Left ventricle myocardium inferior (tissue), 1 donor: ENCODE measurements at regions not wholly inside any gene's neighbourhood (a gene's known extent, or its start where the extent isn't known, plus 50 kb on each side); places are given as distances from the start of the nearest gene placed in this dataset.

Experiments
- DNase-seq: peaks from one replicate; pipeline ENCODE4 v3.0.0-alpha.2; 2020
- H3K27ac ChIP-seq: fragments of 200-600 bp; replicated peaks from 2 replicates; pipeline ENCODE4 v1.8.0; 2021
- H3K27me3 ChIP-seq: fragments of 200-600 bp; 2 replicates; pipeline ENCODE4 v1.8.0; 2021; ENCODE audit warnings: low read depth
- H3K36me3 ChIP-seq: fragments of 200-600 bp; 2 replicates; pipeline ENCODE4 v1.8.0; 2021
- H3K4me1 ChIP-seq: fragments of 200-600 bp; 2 replicates; pipeline ENCODE4 v1.8.0; 2021
- H3K4me3 ChIP-seq: fragments of 200-600 bp; 2 replicates; pipeline ENCODE4 v1.8.0; 2021; ENCODE audit warnings: mild to moderate bottlenecking, moderate library complexity
- H3K9me3 ChIP-seq: fragments of 200-600 bp; replicated peaks from 2 replicates; pipeline ENCODE4 v1.8.0; 2021
- intact Hi-C: fragments of 100-400 bp; cut with micrococcal nuclease; formaldehyde crosslinking; loops from one replicate; pipeline ENCODE4 v1.11.0; 2022
- TF ChIP-seq, protein P1 (sequence below): fragments of 200-600 bp; IDR thresholded peaks from 2 replicates; pipeline ENCODE4 v1.8.0; 2021; ENCODE audit warnings: antibody characterized with exemption, mild to moderate bottlenecking, borderline replicate concordance
- donor health status: DM: no; HTN: yes; CAD: no; lungs with severe emphysema.

- Histone ChIP-seq H3K27me3 (no peaks in the 10 kb centered on the region), H3K4me3 (no peak overlapping the region), H3K27ac (no peak overlapping the region), H3K36me3 (no peaks in the 10 kb centered on the region), H3K9me3 (no peaks in the 10 kb centered on the region), H3K4me1 (no peaks in the 10 kb centered on the region)
- TF ChIP-seq, protein P1, sequence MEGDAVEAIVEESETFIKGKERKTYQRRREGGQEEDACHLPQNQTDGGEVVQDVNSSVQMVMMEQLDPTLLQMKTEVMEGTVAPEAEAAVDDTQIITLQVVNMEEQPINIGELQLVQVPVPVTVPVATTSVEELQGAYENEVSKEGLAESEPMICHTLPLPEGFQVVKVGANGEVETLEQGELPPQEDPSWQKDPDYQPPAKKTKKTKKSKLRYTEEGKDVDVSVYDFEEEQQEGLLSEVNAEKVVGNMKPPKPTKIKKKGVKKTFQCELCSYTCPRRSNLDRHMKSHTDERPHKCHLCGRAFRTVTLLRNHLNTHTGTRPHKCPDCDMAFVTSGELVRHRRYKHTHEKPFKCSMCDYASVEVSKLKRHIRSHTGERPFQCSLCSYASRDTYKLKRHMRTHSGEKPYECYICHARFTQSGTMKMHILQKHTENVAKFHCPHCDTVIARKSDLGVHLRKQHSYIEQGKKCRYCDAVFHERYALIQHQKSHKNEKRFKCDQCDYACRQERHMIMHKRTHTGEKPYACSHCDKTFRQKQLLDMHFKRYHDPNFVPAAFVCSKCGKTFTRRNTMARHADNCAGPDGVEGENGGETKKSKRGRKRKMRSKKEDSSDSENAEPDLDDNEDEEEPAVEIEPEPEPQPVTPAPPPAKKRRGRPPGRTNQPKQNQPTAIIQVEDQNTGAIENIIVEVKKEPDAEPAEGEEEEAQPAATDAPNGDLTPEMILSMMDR = no peak
- no peak for DNase-seq
- intact Hi-C loops = no loop called here
These were observed 1938.0 kb upstream of the PIK3C3 start for GRCh38 chr18:40017021-40017420.

DNA sequence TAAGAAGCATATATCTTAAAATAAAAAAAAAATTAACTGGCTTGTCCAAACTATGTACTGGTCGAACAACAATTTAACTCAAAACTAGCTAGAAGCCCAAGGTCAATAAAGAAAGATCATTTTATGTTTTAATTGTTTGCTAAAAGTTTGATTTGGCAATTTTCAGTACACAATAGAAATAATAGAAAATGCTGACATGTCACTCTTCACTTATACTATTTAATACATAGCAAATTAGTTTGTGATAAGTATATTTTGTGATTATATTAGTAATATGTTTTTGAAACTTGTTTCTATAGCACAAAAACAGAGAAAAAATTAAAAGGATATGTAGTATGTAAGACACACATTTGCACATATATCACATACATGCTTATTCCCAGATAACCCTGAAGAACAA is 1938.6 kb upstream of the PIK3C3 start:
- intact Hi-C loops = no loop called here
- TF ChIP-seq, protein P1 = no peak

DNA sequence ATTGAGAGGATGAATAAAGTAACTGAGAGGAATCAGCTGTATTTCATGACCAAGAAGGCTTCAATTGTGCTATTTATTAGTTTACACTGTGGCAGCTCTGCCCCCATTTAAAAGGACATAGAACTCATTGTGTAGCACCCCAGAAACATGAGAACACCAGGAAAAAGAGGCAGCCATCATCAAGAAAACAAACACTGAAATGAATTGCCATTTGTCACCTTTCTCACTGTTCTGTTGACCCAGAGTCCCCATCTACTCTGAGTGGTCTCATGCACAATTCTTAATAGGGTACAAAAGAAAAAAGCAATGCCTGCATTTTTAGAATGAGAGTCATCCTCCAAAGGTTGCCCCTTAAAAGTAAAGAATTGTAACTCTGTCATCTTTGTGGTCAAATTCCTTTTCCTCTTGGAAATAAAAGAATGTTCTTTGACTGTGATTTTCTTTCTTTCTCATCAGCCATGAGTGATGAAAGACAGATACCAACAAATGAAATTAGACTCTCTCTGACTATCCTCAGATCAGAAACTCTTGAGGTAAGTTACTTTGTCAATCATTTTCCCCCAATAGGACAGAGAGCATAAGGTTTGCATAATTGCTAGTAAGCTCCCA is 1941.9 kb upstream of the PIK3C3 start:
- Histone ChIP-seq H3K36me3 (no peaks in the 10 kb centered on the region), H3K27ac (no peak overlapping the region), H3K27me3 (no peaks in the 10 kb centered on the region), H3K9me3 (no peaks in the 10 kb centered on the region), H3K4me3 (no peak overlapping the region), H3K4me1 (no peaks in the 10 kb centered on the region)
- TF ChIP-seq, protein P1 = no peak
- no peak for DNase-seq
- intact Hi-C loops = no loop called here

More for the DNA sequence above, 1938.6 kb upstream of the PIK3C3 start:
- Histone ChIP-seq H3K27ac (no peak overlapping the region), H3K4me1 (no peaks in the 10 kb centered on the region), H3K27me3 (no peaks in the 10 kb centered on the region), H3K36me3 (no peaks in the 10 kb centered on the region), H3K4me3 (no peak overlapping the region), H3K9me3 (no peaks in the 10 kb centered on the region)
- DNase-seq = no peak

DNA sequence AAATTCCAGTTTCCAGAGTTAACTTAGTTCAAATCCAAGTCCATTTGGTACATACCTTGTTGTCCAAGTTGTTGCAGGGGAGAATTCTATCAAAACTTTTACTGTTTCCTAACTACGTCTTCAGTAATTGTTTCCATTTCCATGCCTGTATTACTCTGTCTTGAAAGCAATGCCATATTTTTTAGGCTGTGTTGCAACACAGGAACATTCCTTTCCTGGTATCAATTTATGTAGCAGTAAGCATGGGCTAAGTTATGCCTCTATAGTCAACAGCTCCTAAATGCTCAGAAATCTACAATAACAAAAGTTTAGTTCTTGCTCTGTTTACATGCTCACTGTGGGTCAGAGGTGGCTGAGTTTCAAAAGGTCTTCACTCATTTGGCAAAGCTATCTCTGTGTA is 1943.8 kb upstream of the PIK3C3 start:
- H3K36me3 ChIP-seq = no peaks in the 10 kb centered on the region
- intact Hi-C loops = no loop called here
- H3K27me3 ChIP-seq = no peaks in the 10 kb centered on the region
- no peaks in the 10 kb centered on the region for H3K9me3 ChIP-seq
- H3K4me1 ChIP-seq = no peaks in the 10 kb centered on the region
- no peak overlapping the region for H3K27ac ChIP-seq
- TF ChIP-seq, protein P1 = no peak
- DNase-seq = no peak
- no peak overlapping the region for H3K4me3 ChIP-seq

DNA sequence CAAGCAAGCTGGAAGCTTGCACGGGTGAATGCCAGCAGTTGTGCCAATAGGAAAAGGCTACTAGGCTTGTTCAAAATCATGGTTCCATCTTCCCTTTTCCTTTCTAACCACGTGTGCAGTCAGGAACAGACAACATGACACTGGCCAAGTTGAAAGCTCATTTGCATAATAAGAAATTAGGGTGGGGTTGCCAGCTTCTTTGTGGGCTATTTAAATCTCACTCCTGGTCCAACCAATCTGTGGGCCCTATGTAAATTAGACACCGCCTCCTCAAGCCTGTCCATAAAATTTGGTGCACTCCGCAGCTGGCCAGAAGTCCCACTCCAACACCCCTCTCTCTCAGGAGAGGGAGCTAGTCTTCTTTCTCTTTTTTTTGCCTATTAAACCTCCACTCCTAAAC is 1948.4 kb upstream of the PIK3C3 start:
- H3K27ac ChIP-seq = no peak overlapping the region
- TF ChIP-seq, protein P1 = no peak
- no peaks in the 10 kb centered on the region for H3K4me1 ChIP-seq
- no peaks in the 10 kb centered on the region for H3K36me3 ChIP-seq
- no peaks in the 10 kb centered on the region for H3K27me3 ChIP-seq
- DNase-seq = no peak
- no peaks in the 10 kb centered on the region for H3K9me3 ChIP-seq
- intact Hi-C loops = no loop called here
- no peak overlapping the region for H3K4me3 ChIP-seq
